GM23338 (cell line): ENCODE measurements at regions not wholly inside any gene's neighbourhood (a gene's known extent, or its start where the extent isn't known, plus 50 kb on each side); places are given as distances from the start of the nearest gene placed in this dataset.

Source experiments
- ATAC-seq: fragments of 200-7000 bp; cut with Tn5 transposase; 3 replicates; pipeline ENCODE4 v1.9.1; 2020
- DNase-seq: peaks from one replicate; pipeline ENCODE4 v3.0.0-alpha.2; 2015; ENCODE audit warnings: low spot score
- H2AFZ ChIP-seq: fragments of 200-600 bp; sonication (generic); 2 replicates; pipeline ENCODE4 v1.8.0; 2016; ENCODE audit warnings: antibody characterized with exemption, mild to moderate bottlenecking, moderate library complexity
- H3F3A ChIP-seq: fragments of 200-600 bp; sonication (generic); replicated peaks from 2 replicates; pipeline ENCODE4 v1.8.0; 2017; ENCODE audit warnings: antibody characterized with exemption, mixed run types, low read depth
- H3K27ac ChIP-seq: fragments of 200-600 bp; sonication (generic); 2 replicates; pipeline ENCODE4 v1.6.1; 2016; ENCODE audit warnings: low read depth
- H3K27me3 ChIP-seq: fragments of 200-600 bp; sonication (generic); 2 replicates; pipeline ENCODE4 v1.8.0; 2016; ENCODE audit warnings: mild to moderate bottlenecking, mixed run types, moderate library complexity; ENCODE audit not compliant: insufficient read depth
- H3K36me3 ChIP-seq: fragments of 200-600 bp; sonication (generic); 2 replicates; pipeline ENCODE4 v1.8.0; 2016; ENCODE audit warnings: mild to moderate bottlenecking; ENCODE audit not compliant: insufficient read depth
- H3K4me1 ChIP-seq: fragments of 200-600 bp; sonication (generic); 2 replicates; pipeline ENCODE4 v1.8.0; 2016; ENCODE audit warnings: mild to moderate bottlenecking, moderate library complexity; ENCODE audit not compliant: insufficient read depth
- H3K4me2 ChIP-seq: fragments of 200-600 bp; sonication (generic); 2 replicates; pipeline ENCODE4 v1.7.1; 2017; ENCODE audit warnings: mixed run types
- H3K4me3 ChIP-seq: fragments of 200-600 bp; sonication (generic); 2 replicates; pipeline ENCODE4 v1.6.1; 2016; ENCODE audit warnings: mixed run types
- H3K79me2 ChIP-seq: fragments of 200-600 bp; sonication (generic); replicated peaks from 2 replicates; pipeline ENCODE4 v1.8.0; 2017; ENCODE audit warnings: mild to moderate bottlenecking; ENCODE audit not compliant: insufficient read depth
- H3K9me2 ChIP-seq: fragments of 200-600 bp; sonication (generic); 2 replicates; pipeline ENCODE4 v1.8.0; 2017; ENCODE audit not compliant: insufficient read depth
- H4K20me1 ChIP-seq: fragments of 200-600 bp; sonication (generic); replicated peaks from 2 replicates; pipeline ENCODE4 v1.8.0; 2017; ENCODE audit warnings: mild to moderate bottlenecking; ENCODE audit not compliant: insufficient read depth
- H3K27ac Mint-ChIP-seq: 2 replicates; pipeline ENCODE4 v1.8.0; 2020; ENCODE audit warnings: inconsistent platforms, mild to moderate bottlenecking, moderate library complexity, mixed read lengths
- H3K27me3 Mint-ChIP-seq: 3 replicates; pipeline ENCODE4 v1.8.0; 2022; ENCODE audit warnings: low read depth, mild to moderate bottlenecking, moderate library complexity, mixed read lengths, inconsistent platforms; ENCODE audit not compliant: insufficient read depth, poor library complexity
- H3K36me3 Mint-ChIP-seq: 3 replicates; pipeline ENCODE4 v1.8.0; 2021; ENCODE audit warnings: low read depth, mild to moderate bottlenecking, inconsistent platforms, moderate library complexity, mixed read lengths
- H3K4me1 Mint-ChIP-seq: 3 replicates; pipeline ENCODE4 v1.8.0; 2020; ENCODE audit warnings: mild to moderate bottlenecking, inconsistent platforms, mixed read lengths
- H3K4me3 Mint-ChIP-seq: 3 replicates; pipeline ENCODE4 v1.8.0; 2021; ENCODE audit warnings: moderate library complexity, mild to moderate bottlenecking, inconsistent platforms, mixed read lengths
- H3K9me3 Mint-ChIP-seq: 3 replicates; pipeline ENCODE4 v1.8.0; 2020; ENCODE audit warnings: moderate library complexity, mild to moderate bottlenecking, inconsistent platforms, mixed read lengths
- NANOG ChIP-seq: IDR thresholded peaks from 2 replicates; pipeline ENCODE4 v1.6.1; 2016; ENCODE audit warnings: antibody characterized with exemption, borderline replicate concordance
- TF ChIP-seq, protein P1 (sequence below): fragments of 250-450 bp; sonication (Bioruptor Pico); IDR thresholded peaks from 2 replicates; pipeline ENCODE4 v1.5.0; 2020; ENCODE audit warnings: mild to moderate bottlenecking, moderate library complexity
- TF ChIP-seq, protein P2 (sequence below), 2 experiments: fragments of 200-600 bp in 1 of 2; sonication (generic) in 1 of 2; conservative IDR thresholded peaks; 2 replicates each; pipeline versions ENCODE4 v1.5.1 to v1.6.1; 2016 to 2017; ENCODE audit warnings: antibody characterized with exemption in 2 of 2, low read depth in 2 of 2, mild to moderate bottlenecking in 2 of 2, moderate library complexity in 1 of 2
- TF ChIP-seq, protein P3 (sequence below): IDR thresholded peaks from 2 replicates; pipeline ENCODE4 v1.6.1; 2016; ENCODE audit warnings: antibody characterized with exemption

DNA sequence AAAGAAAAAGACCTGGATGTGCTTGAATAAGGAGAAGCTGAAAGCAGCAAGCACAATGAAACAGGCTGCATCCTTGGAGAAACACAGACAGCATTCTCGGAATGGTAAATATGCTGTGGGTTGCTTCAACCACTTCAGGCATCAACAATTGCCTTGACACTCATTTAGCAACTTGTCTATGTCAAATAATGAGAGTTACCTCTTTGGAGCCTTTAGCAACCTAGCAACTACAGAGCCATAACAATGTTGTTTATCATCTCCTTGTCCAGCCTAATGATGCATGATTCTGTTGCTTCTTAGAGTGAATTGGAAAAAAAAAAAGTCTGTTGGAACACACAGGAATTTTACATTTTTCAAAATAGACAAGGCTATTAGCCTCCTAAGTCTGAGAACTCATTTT is 410.6 kb downstream of the PIK3C3 start:
- Histone ChIP-seq H4K20me1 (no peaks in the 10 kb centered on the region), H3F3A (no peaks in the 10 kb centered on the region), H3K4me3 (no peak overlapping the region), H3K4me2 (no peak overlapping the region), H3K4me1 (0 out of 2 replicates have a peak, but pooled peaks cover 5% of the 10 kb centered on the region), H3K9me2 (no peaks in the 10 kb centered on the region), H3K27me3 (no peaks in the 10 kb centered on the region), H2AFZ (peak overlapping the region; percentile 4; the same call in 1 of the 2 replicates), H3K79me2 (no peaks in the 10 kb centered on the region), H3K36me3 (no peaks in the 10 kb centered on the region), H3K27ac (no peak overlapping the region)
- Mint-ChIP-seq H3K4me3 (no peak overlapping the region), H3K27me3 (no peaks in the 10 kb centered on the region), H3K27ac (no peak overlapping the region), H3K36me3 (no peaks in the 10 kb centered on the region), H3K4me1 (peaks cover 6% of the 10 kb centered on the region; the same call in 2 of the 3 replicates), H3K9me3 (no peaks in the 10 kb centered on the region; the same call in 2 of the 3 replicates)
- ATAC-seq = no peak
- no peak for DNase-seq
- TF ChIP-seq, protein P1, sequence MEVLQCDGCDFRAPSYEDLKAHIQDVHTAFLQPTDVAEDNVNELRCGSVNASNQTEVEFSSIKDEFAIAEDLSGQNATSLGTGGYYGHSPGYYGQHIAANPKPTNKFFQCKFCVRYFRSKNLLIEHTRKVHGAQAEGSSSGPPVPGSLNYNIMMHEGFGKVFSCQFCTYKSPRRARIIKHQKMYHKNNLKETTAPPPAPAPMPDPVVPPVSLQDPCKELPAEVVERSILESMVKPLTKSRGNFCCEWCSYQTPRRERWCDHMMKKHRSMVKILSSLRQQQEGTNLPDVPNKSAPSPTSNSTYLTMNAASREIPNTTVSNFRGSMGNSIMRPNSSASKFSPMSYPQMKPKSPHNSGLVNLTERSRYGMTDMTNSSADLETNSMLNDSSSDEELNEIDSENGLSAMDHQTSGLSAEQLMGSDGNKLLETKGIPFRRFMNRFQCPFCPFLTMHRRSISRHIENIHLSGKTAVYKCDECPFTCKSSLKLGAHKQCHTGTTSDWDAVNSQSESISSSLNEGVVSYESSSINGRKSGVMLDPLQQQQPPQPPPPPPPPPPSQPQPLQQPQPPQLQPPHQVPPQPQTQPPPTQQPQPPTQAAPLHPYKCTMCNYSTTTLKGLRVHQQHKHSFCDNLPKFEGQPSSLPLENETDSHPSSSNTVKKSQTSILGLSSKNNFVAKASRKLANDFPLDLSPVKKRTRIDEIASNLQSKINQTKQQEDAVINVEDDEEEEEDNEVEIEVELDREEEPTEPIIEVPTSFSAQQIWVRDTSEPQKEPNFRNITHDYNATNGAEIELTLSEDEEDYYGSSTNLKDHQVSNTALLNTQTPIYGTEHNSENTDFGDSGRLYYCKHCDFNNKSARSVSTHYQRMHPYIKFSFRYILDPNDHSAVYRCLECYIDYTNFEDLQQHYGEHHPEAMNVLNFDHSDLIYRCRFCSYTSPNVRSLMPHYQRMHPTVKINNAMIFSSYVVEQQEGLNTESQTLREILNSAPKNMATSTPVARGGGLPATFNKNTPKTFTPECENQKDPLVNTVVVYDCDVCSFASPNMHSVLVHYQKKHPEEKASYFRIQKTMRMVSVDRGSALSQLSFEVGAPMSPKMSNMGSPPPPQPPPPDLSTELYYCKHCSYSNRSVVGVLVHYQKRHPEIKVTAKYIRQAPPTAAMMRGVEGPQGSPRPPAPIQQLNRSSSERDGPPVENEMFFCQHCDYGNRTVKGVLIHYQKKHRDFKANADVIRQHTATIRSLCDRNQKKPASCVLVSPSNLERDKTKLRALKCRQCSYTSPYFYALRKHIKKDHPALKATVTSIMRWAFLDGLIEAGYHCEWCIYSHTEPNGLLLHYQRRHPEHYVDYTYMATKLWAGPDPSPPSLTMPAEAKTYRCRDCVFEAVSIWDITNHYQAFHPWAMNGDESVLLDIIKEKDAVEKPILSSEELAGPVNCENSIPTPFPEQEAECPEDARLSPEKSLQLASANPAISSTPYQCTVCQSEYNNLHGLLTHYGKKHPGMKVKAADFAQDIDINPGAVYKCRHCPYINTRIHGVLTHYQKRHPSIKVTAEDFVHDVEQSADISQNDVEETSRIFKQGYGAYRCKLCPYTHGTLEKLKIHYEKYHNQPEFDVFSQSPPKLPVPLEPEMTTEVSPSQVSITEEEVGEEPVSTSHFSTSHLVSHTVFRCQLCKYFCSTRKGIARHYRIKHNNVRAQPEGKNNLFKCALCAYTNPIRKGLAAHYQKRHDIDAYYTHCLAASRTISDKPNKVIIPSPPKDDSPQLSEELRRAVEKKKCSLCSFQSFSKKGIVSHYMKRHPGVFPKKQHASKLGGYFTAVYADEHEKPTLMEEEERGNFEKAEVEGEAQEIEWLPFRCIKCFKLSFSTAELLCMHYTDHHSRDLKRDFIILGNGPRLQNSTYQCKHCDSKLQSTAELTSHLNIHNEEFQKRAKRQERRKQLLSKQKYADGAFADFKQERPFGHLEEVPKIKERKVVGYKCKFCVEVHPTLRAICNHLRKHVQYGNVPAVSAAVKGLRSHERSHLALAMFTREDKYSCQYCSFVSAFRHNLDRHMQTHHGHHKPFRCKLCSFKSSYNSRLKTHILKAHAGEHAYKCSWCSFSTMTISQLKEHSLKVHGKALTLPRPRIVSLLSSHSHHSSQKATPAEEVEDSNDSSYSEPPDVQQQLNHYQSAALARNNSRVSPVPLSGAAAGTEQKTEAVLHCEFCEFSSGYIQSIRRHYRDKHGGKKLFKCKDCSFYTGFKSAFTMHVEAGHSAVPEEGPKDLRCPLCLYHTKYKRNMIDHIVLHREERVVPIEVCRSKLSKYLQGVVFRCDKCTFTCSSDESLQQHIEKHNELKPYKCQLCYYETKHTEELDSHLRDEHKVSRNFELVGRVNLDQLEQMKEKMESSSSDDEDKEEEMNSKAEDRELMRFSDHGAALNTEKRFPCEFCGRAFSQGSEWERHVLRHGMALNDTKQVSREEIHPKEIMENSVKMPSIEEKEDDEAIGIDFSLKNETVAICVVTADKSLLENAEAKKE (CRISPR knock-in tag) = no peak
- TF ChIP-seq NANOG = no peak
- TF ChIP-seq, protein P2, sequence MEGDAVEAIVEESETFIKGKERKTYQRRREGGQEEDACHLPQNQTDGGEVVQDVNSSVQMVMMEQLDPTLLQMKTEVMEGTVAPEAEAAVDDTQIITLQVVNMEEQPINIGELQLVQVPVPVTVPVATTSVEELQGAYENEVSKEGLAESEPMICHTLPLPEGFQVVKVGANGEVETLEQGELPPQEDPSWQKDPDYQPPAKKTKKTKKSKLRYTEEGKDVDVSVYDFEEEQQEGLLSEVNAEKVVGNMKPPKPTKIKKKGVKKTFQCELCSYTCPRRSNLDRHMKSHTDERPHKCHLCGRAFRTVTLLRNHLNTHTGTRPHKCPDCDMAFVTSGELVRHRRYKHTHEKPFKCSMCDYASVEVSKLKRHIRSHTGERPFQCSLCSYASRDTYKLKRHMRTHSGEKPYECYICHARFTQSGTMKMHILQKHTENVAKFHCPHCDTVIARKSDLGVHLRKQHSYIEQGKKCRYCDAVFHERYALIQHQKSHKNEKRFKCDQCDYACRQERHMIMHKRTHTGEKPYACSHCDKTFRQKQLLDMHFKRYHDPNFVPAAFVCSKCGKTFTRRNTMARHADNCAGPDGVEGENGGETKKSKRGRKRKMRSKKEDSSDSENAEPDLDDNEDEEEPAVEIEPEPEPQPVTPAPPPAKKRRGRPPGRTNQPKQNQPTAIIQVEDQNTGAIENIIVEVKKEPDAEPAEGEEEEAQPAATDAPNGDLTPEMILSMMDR (conservative IDR thresholded peaks at IDR 0.05; ENCODE audit: low read depth in 2 of 2) = no peak
- TF ChIP-seq, protein P3, sequence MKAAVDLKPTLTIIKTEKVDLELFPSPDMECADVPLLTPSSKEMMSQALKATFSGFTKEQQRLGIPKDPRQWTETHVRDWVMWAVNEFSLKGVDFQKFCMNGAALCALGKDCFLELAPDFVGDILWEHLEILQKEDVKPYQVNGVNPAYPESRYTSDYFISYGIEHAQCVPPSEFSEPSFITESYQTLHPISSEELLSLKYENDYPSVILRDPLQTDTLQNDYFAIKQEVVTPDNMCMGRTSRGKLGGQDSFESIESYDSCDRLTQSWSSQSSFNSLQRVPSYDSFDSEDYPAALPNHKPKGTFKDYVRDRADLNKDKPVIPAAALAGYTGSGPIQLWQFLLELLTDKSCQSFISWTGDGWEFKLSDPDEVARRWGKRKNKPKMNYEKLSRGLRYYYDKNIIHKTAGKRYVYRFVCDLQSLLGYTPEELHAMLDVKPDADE = no peak
